Astrocyte of the spinal cord (primary cell): ENCODE measurements at regions not wholly inside any gene's neighbourhood (a gene's known extent, or its start where the extent isn't known, plus 50 kb on each side); places are given as distances from the start of the nearest gene placed in this dataset.

Experiments used
- DNase-seq: peaks from one replicate; pipeline ENCODE4 v3.0.0; 2011; ENCODE audit warnings: low read depth, low spot score
- H3K4me3 ChIP-seq: 2 replicates; pipeline ENCODE4 v1.5.1; 2011; ENCODE audit warnings: low read depth, mild to moderate bottlenecking, low read length, moderate library complexity
- CTCF ChIP-seq: IDR thresholded peaks from 2 replicates; pipeline ENCODE4 v1.5.1; 2012; ENCODE audit warnings: low read depth, mild to moderate bottlenecking, low read length, inconsistent platforms
- in situ Hi-C: cut with HindIII; loops from 2 replicates; pipeline ENCODE4 v1.10.0; 2017; ENCODE audit warnings: low sequenced_read_pairs

GRCh38 chr17:77753691-77754245, 204.7 kb upstream of the TNRC6C start:
- in situ Hi-C loops, result no loop called here
- TF ChIP-seq CTCF, result no peak
- no peak for DNase-seq

GRCh38 chr17:77754956-77755355, 203.5 kb upstream of the TNRC6C start:
- no peak for DNase-seq
- no peak for TF ChIP-seq CTCF
- no peak overlapping the region for H3K4me3 ChIP-seq
- in situ Hi-C loops, result no loop called here

More at GRCh38 chr17:77753691-77754245, 204.7 kb upstream of the TNRC6C start:
- H3K4me3 ChIP-seq, result no peak overlapping the region

DNA sequence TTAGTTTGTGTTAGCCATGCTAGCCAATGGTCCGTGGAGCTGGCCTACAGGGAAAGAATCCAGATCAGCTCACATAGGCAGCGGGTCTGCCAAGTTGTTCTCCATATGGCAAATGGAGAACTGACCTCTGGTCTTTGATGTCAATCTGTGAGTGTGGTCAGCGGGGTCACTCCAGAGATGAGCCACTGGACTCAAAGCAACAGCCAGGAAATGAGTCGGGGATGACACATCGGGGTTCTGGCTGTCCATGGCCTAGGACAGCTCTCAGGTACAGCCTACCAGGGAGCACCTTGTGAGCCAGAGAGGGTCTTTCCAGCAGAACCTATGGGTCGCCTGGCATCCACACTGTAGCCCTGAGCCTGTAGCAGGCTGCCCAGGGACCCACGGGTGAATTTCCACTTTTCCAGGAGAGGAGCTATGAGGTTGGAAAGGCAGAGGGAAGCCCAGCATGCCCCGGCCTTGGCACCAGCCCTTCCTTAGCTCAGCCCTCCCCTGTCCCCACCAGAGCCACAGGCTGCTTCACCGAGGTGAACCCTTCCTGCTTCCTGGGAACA, 203.0 kb upstream of the TNRC6C start:
- no peak overlapping the region for H3K4me3 ChIP-seq
- DNase-seq, result no peak
- in situ Hi-C loops, result no loop called here
- no peak for TF ChIP-seq CTCF

DNA sequence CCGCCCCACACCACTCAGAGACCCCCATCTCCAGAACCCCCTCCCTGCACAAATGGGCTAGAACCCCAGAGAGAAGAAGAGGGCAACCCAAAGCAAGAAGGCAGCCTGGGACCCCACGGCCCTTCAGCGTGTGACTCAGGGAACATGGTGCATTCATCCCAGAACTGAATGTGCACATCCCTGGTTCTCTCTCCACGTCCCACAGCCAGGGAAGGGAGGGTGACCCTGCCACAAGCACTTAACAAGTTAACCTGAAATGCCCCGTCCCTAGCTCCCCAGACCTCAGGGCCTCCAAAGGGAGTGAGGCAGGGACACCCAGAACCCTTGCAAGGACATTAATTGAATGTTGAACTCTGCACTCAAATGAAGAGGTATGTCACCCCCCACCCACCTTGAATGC, 202.5 kb upstream of the TNRC6C start:
- in situ Hi-C loops, result no loop called here
- no peak for DNase-seq
- H3K4me3 ChIP-seq, result no peak overlapping the region
- no peak for TF ChIP-seq CTCF

GRCh38 chr17:77756846-77757560, 201.5 kb upstream of the TNRC6C start:
- in situ Hi-C loops, result no loop called here
- no peak for TF ChIP-seq CTCF
- no peak overlapping the region for H3K4me3 ChIP-seq
- DNase-seq, result no peak

DNA sequence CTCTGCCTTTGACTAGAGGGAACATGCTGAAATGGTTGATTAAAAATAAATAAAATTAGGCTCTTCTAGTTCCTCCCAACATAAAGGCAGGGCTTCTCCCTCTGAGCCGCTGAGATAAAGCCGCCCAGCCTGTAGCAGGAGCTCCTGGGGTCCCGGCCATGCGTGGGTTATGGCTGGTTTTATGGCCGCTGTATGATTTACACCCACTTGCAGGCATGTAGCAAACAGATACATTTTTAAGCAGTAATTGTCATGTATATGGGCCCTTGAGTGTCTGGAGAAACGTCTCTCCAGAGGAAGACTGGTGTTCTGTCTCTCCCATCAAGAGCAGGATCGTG, 201.0 kb upstream of the TNRC6C start:
- no peak overlapping the region for H3K4me3 ChIP-seq
- TF ChIP-seq CTCF, result no peak
- in situ Hi-C loops, result no loop called here
- no peak for DNase-seq
